Liver (tissue), 8 donors: ENCODE measurements at regions not wholly inside any gene's neighbourhood (a gene's known extent, or its start where the extent isn't known, plus 50 kb on each side); places are given as distances from the start of the nearest gene placed in this dataset.
"Not testable (repeated sequence)": the region's sequence is repeated elsewhere in the genome, so short reads cannot be mapped to it uniquely, and the experiment has no call there.

Source experiments
- DNase-seq: peaks from one replicate; pipeline ENCODE4 v3.0.0-alpha.2; 2017; ENCODE audit warnings: low spot score
- H3K27ac ChIP-seq, 2 donors: one replicate each; pipeline ENCODE4 v1.7.0; 2013; ENCODE audit warnings: inconsistent platforms in 2 of 2, low read length in 2 of 2, control low read depth in 1 of 2, low read depth in 1 of 2, mild to moderate bottlenecking in 1 of 2
- H3K27me3 ChIP-seq, 4 donors: one replicate each; pipeline versions ENCODE4 v1.6.1 to v1.7.0; 2013; ENCODE audit warnings: low read length in 3 of 4, inconsistent platforms in 1 of 4, mild to moderate bottlenecking in 1 of 4, moderate library complexity in 1 of 4; ENCODE audit not compliant: control insufficient read depth in 4 of 4, insufficient read depth in 4 of 4
- H3K36me3 ChIP-seq, 4 donors: one replicate each; pipeline versions ENCODE4 v1.6.1 to v1.7.0; 2013; ENCODE audit warnings: low read length in 3 of 4, mild to moderate bottlenecking in 3 of 4, low read depth in 1 of 4, moderate library complexity in 1 of 4; ENCODE audit not compliant: control insufficient read depth in 4 of 4, insufficient read depth in 3 of 4
- H3K4me1 ChIP-seq, 4 donors: one replicate each; pipeline versions ENCODE4 v1.6.1 to v1.7.0; 2013; ENCODE audit warnings: low read length in 3 of 4, mild to moderate bottlenecking in 3 of 4, moderate library complexity in 1 of 4; ENCODE audit not compliant: control insufficient read depth in 4 of 4, insufficient read depth in 4 of 4
- H3K4me3 ChIP-seq, 3 donors: one replicate each; pipeline versions ENCODE4 v1.6.1 to v1.7.0; 2013; ENCODE audit warnings: low read length in 3 of 3, control low read depth in 1 of 3, low read depth in 1 of 3, mild to moderate bottlenecking in 1 of 3
- H3K9ac ChIP-seq, 2 donors: one replicate each; pipeline ENCODE4 v1.7.0; 2013; ENCODE audit warnings: low read length in 2 of 2, mild to moderate bottlenecking in 2 of 2, moderate library complexity in 2 of 2, control low read depth in 1 of 2, low read depth in 1 of 2
- H3K9me3 ChIP-seq, 4 donors: one replicate each; pipeline versions ENCODE4 v1.6.1 to v1.7.0; 2013; ENCODE audit warnings: low read length in 3 of 4; ENCODE audit not compliant: control insufficient read depth in 4 of 4
- CTCF ChIP-seq: fragments of 150-350 bp; IDR thresholded peaks from 2 replicates; pipeline ENCODE4 v1.5.1; 2017; ENCODE audit warnings: improper control_type of control experiment, low read depth, low read length; ENCODE audit not compliant: missing input control
- EGR1 ChIP-seq, 2 donors: IDR thresholded peaks; 2 replicates each; pipeline ENCODE4 v1.6.1; 2016 to 2018; ENCODE audit warnings: antibody characterized with exemption in 2 of 2, low read depth in 2 of 2
- FOXA2 ChIP-seq: IDR thresholded peaks from 2 replicates; pipeline ENCODE4 v1.6.1; 2016; ENCODE audit warnings: antibody characterized with exemption
- GABPA ChIP-seq, 2 donors: IDR thresholded peaks in 1 of 2; conservative IDR thresholded peaks in 1 of 2; 2 replicates each; pipeline ENCODE4 v1.6.1; 2016; ENCODE audit warnings: antibody characterized with exemption in 2 of 2, mild to moderate bottlenecking in 1 of 2, moderate library complexity in 1 of 2
- HNF4A ChIP-seq, 2 donors: conservative IDR thresholded peaks; 2 replicates each; pipeline ENCODE4 v1.6.1; 2016; ENCODE audit warnings: antibody characterized with exemption in 2 of 2, mild to moderate bottlenecking in 2 of 2
- HNF4G ChIP-seq: IDR thresholded peaks from 2 replicates; pipeline ENCODE4 v1.6.1; 2016; ENCODE audit warnings: antibody characterized with exemption
- MAX ChIP-seq: IDR thresholded peaks from 2 replicates; pipeline ENCODE4 v1.6.1; 2016; ENCODE audit warnings: antibody characterized with exemption
- NR2F2 ChIP-seq: IDR thresholded peaks from 2 replicates; pipeline ENCODE4 v1.6.1; 2016; ENCODE audit warnings: antibody characterized with exemption
- RAD21 ChIP-seq, 2 donors: IDR thresholded peaks; 2 replicates each; pipeline ENCODE4 v1.6.1; 2016; ENCODE audit warnings: antibody characterized with exemption in 2 of 2, mild to moderate bottlenecking in 2 of 2
- REST ChIP-seq: IDR thresholded peaks from 2 replicates; pipeline ENCODE4 v1.6.1; 2016; ENCODE audit warnings: antibody characterized with exemption, mild to moderate bottlenecking
- TAF1 ChIP-seq: conservative IDR thresholded peaks from 2 replicates; pipeline ENCODE4 v1.6.1; 2016; ENCODE audit warnings: antibody characterized with exemption, mild to moderate bottlenecking
- WGBS: extraction: QIAGEN DNeasy Blood & Tissue Kit; methylation state at CpG from one replicate; pipeline ENCODE4 v1.1.7; 2013; 5-methylcytosine and 5-hydroxymethylcytosine counted together
- TF ChIP-seq, protein P1 (sequence below): IDR thresholded peaks from 2 replicates; pipeline ENCODE4 v1.6.1; 2016; ENCODE audit warnings: antibody characterized with exemption
- donor health status: healthy.
- donor health status: healthy.
- donor health status: healthy.
- donor health status: healthy.
- donor health status: healthy.

DNA sequence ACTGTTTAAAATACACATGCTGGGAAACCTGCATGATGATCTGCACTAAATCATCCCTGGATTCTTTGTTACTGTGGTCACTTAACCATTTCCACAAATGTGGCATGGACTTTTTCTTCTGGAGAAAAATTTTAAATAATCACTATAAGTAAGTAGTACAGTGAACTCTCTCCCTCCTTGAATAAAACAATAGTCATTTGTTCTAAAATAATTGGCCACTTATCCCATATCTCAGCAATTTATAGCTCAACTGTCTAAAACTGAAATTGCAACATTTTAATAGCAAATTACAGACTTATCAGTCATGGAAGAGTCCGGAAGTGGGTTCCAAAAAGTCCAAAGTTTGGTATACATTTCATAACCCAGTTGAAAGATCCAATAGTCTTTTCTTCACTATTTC lies 90.9 kb downstream of the MTERF1 start:
- H3K36me3 ChIP-seq, result no peaks in the 10 kb centered on the region
- 44% methylated on average over 1 of the region's 1 CpG for WGBS
- H3K4me3 ChIP-seq, result no peak overlapping the region
- H3K4me1 ChIP-seq, result no peaks in the 10 kb centered on the region
- H3K9me3 ChIP-seq, result no peaks in the 10 kb centered on the region
- no peak for DNase-seq
- H3K27ac ChIP-seq, result no peak overlapping the region
- no peaks in the 10 kb centered on the region for H3K27me3 ChIP-seq
- H3K9ac ChIP-seq, result no peak overlapping the region
- TF ChIP-seq HNF4A (conservative IDR thresholded peaks at IDR 0.05) (peak in 1 of 2 donors; percentile 6), RAD21 (IDR thresholded peaks at IDR 0.05) (no peak), TAF1 (no peak)

DNA sequence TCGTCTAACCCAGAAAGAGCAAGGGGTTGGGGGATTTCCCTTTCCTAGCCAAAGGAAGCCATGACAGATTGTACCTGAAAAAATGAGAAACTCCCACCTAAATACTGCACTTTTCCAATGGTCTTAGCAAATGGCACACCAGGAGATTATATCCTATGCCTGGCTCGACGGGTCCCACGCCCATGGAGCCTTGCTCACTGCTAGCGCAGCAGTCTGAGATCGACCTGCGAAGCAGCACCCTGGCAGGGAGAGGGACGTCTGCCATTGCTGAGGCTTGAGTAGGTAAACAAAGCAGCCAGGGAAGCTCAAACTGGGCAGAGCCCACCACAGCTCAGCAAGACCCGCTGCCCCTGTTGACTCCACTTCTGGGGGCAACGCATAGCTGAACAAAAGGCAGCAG lies 89.9 kb downstream of the MTERF1 start:
- 92% methylated on average over 10 of the region's 10 CpGs for WGBS
- H3K9me3 ChIP-seq, H3K4me3 ChIP-seq, H3K4me1 ChIP-seq, H3K36me3 ChIP-seq, DNase-seq, H3K9ac ChIP-seq, H3K27me3 ChIP-seq, H3K27ac ChIP-seq: not testable (repeated sequence)

DNA sequence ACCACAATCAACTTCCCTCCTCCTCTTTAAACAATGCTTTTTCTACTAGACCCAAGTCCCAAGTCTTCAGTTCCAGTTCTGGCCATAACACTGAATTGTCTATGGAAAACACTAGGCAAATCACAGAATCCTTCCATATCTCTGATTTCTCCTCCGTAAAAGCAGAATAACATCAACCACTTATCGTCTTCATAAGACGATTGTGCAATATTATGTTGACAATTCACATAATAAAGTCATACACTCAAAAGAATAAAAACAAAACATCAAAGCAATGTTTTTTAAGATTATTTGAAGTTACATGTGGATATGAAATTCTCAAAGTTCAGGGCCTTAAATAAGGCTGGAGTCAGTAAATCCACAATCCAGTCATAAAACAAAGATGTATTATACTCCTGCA lies 84.4 kb downstream of the MTERF1 start:
- no peak overlapping the region for H3K27ac ChIP-seq
- H3K27me3 ChIP-seq, result no peaks in the 10 kb centered on the region
- H3K36me3 ChIP-seq, result no peaks in the 10 kb centered on the region
- no peak overlapping the region for H3K9ac ChIP-seq
- 85% methylated on average over 3 of the region's 3 CpGs for WGBS
- no peaks in the 10 kb centered on the region for H3K9me3 ChIP-seq
- TF ChIP-seq EGR1 (IDR thresholded peaks at IDR 0.05; ENCODE audit: low read depth in 2 of 2), result no peak
- no peak for TF ChIP-seq CTCF
- no peak for TF ChIP-seq NR2F2
- TF ChIP-seq, protein P1, sequence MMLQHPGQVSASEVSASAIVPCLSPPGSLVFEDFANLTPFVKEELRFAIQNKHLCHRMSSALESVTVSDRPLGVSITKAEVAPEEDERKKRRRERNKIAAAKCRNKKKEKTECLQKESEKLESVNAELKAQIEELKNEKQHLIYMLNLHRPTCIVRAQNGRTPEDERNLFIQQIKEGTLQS, result no peak
- no peak for TF ChIP-seq HNF4G
- no peak for TF ChIP-seq REST
- TF ChIP-seq GABPA (IDR thresholded peaks at IDR 0.05 in 1 of 2, conservative IDR thresholded peaks at IDR 0.05 in 1 of 2), result no peak
- TF ChIP-seq MAX, result no peak
- TF ChIP-seq FOXA2, result no peak
- no peaks in the 10 kb centered on the region for H3K4me1 ChIP-seq
- H3K4me3 ChIP-seq, result no peak overlapping the region
- DNase-seq, result no peak
